ENCODE measurements at regions not wholly inside any gene's neighbourhood (a gene's known extent, or its start where the extent isn't known, plus 50 kb on each side); places are given as distances from the start of the nearest gene placed in this dataset.
"Not testable (repeated sequence)": the region's sequence is repeated elsewhere in the genome, so short reads cannot be mapped to it uniquely, and the experiment has no call there.

- no peak for DNase-seq
These were observed 63.5 kb downstream of the SPATA31D1 start for GRCh38 chr9:82052081-82052480.

DNA sequence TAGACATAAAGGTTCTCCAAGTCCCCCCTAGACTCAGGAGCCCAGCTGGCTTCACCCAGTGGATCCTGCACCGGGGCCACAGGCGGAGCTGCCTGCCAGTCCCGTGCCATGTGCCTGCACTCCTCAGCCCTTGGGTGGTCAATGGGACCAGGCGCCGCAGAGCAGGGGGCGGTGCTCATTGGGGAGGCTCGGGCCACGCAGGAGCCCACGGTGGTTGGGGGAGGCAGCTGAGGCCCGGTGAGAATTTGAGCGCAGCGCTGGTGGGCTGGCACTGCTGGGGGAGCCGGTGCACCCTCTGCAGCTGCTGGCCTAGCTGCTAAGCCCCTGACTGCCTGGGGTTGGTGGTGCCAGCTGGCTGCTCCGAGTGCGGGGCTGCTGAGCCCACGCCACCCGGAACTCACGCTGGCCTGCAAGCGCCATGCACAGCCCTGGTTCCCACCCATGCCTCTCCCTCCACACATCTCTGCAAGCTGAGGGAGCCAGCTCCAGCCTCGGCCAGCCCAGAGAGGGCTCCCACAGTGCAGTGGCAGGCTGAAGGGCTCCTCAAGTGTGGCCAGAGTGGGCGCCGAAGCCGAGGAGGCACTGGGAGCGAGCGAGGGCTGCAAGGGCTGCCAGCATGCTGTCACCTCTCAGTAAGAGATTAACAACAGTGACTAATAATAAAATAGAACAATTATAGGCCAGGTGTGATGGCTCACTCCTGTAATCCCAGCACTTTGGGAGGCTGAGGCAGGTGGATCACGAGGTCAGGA, 65.9 kb downstream of the SPATA31D1 start:
- DNase-seq, result no peak

- no peak for DNase-seq
These were observed 69.2 kb downstream of the SPATA31D1 start for GRCh38 chr9:82057805-82058204.

GRCh38 chr9:82061801-82062200, 73.2 kb downstream of the SPATA31D1 start:
- DNase-seq, result not testable (repeated sequence)

- no peak for DNase-seq
These were observed 73.7 kb downstream of the SPATA31D1 start for GRCh38 chr9:82062245-82062644.

DNA sequence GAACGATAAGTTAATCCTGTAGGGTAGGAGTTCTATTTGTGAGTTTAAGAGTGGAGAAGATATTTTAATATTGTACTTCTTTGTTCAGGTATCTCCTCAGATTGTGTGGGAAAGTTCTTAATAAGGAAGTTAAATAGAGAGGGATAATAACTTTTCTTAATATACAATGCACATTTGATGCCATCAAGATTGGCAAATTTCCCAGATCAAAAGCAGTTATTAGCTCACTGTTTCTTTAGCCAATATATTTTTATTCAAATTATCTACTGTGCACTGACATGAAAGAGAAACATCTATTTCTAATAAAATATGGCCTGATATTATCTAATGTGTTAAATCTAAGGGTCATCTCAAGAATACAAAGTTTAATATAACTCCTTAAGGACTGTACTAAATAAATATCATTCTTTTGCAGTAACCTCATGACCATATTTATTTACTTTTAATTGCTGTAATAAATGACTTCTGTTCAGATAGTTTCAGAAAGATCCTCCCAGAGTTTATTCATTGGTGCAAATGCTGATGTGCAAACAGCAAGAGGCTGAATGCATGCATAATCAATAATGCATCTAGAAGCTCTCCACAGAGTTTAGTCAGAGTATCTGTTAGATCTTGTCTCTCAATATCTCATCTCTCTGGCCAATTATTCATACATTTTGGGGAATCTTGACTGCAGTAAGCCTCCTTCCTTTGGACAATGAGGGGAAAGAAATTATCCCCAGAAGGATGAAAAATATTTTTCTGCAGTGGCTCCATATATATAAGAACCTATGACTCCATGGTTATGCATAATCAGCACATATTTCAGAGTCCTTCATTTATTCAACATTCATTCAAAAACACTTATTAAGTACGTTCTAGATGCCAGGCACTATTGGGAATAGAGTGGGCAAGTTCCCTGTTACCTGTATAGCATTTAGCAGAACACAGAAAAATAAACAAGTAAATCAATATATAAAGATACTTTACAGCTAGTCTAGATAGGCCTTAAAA, 85.3 kb downstream of the SPATA31D1 start:
- no peak for DNase-seq

DNA sequence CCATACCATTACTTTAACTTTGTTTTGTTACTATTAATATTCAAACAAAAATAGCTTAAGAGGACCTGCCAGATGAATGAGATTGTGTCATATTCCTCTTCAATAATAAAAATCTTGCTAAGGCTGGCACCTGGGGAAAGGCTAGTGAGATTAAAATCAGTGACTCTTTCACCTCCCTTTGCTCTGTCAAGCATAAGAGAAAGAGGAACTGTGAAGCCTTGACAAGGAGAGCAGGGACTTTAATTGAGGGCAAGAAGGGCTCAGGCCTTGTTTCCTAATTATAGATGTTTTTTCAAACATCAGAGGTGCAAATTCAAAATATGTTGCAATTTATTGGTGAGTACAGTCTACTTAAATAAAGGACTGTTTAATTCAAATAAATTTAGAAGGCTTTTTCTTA, 91.7 kb downstream of the SPATA31D1 start:
- DNase-seq, result no peak

- no peak for DNase-seq
These were observed 92.9 kb downstream of the SPATA31D1 start for GRCh38 chr9:82081496-82081895.

DNA sequence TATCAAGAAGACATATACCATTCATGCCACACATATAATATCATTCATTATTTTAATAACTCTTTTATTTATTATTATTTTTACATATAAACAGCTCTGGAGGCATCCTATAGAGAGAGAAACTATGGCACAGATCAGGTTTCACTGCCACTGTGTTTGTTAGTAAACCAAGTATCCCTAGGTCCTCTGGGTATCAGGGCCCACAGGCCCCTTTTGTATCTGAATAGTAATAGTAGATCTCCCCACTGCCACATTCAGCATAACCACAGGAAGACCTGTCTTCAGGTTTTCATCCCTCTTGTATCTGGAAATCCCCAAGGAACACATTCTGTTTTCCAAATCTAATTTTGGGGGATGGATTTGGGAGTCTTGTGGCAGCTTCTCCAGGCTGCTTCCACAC, 94.0 kb downstream of the SPATA31D1 start:
- no peak for DNase-seq

GRCh38 chr9:82088591-82088990, 100.0 kb downstream of the SPATA31D1 start:
- DNase-seq, result no peak

DNA sequence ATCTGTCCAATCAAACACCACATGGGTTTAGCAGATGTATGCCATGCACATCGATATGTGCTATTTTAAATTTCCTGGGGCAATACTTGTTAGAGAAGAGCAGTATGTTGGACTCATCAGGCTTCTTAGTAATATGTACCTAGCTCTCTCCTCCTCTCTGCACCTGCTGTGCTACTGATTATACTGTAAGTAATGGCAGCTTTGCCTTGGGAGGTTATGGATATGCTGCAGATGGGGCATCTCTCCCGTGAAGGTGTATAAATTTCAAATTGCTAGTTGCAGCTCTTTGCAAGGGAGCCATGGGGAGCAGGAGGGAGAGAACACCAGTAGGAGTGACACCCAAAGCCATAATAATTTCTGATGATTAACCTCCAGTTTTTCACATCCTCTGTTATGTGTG, 101.5 kb downstream of the SPATA31D1 start:
- no peak for DNase-seq

DNA sequence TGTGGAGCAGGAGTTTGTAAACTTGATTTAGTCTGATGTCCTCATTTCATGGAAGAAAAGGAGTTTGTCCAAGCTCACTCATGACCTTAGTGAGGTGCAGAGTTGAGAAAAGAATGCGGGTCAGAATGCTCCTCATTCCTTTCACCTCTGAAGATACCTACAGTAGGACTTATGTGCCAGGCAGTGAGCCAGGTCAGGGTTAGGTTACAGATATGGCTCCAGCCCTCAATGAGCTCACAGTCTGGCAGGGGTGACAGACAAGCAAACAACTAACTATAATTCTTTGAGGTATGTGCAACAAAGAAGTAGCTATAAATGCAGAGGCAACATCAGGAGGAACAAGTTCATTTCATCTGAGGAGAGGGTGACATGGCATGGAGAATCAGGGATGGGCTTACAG, 102.5 kb downstream of the SPATA31D1 start:
- no peak for DNase-seq

DNA sequence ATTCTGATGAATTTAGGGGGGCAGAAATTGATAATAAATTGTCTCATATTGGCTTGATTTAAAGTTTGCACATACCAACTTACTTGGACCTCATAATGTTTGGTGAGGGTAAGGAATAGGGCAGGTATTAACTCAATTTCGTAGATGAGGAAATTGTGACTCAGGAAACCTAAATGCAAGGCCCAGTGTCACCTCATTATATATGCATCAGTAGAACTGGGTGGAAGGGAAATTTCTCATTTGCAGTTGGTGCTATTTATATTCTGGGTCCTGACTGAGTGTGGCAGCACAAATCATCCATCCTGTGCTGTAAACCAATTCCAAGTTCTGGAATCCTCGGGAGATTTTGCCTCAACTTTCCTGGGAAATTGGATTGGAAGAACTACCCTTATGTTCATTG, 103.0 kb downstream of the SPATA31D1 start:
- DNase-seq, result no peak

DNA sequence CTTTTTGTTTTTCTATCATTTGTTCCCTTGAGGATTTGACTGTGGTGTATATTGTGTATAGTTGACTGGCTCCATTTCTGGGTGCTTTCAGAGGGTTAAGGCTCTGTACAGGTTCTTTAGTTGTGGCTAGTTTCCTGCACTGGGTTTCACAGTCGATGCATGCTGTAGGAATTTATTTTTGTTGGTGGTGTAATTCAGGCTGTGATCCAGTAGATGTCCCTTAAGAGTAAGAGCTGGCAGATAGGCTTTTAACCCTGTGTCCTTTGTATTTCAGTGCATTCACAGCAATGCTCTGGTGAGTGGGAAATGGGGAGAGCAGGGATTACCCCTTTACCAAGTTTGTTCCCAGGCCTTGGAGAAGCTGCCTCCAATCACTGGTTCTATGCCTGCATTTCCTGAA, 112.9 kb downstream of the SPATA31D1 start:
- DNase-seq, result no peak

GRCh38 chr9:82104252-82104651, 115.7 kb downstream of the SPATA31D1 start:
- no peak for DNase-seq

GRCh38 chr9:82105729-82106128, 117.2 kb downstream of the SPATA31D1 start:
- DNase-seq, result no peak

DNA sequence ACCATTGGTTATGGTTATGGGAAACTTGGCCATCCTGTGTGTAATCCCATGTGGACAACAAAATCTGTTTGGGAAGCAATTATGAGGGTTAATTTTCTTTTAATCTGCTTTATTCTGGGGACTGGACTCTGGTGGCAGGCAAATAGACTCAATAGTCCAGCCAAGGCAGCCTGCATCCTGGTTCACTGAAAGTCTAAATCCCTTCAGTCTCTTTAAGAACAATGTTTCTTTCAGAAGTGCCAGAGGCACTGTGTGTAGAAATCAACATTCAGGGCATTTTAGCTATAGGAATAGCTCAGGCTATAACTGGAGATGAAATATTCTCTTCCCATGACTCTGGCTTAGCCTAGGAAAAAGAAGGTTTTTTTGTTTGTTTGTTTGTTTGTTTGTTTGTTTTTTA, 118.0 kb downstream of the SPATA31D1 start:
- no peak for DNase-seq

- no peak for DNase-seq
These were observed 119.9 kb downstream of the SPATA31D1 start for GRCh38 chr9:82108474-82108873.

- no peak for DNase-seq
These were observed 120.4 kb downstream of the SPATA31D1 start for GRCh38 chr9:82108941-82109340.

- DNase-seq, result no peak
These were observed 121.1 kb downstream of the SPATA31D1 start for GRCh38 chr9:82109626-82110025.

GRCh38 chr9:82110881-82111280, 122.3 kb downstream of the SPATA31D1 start:
- no peak for DNase-seq

DNA sequence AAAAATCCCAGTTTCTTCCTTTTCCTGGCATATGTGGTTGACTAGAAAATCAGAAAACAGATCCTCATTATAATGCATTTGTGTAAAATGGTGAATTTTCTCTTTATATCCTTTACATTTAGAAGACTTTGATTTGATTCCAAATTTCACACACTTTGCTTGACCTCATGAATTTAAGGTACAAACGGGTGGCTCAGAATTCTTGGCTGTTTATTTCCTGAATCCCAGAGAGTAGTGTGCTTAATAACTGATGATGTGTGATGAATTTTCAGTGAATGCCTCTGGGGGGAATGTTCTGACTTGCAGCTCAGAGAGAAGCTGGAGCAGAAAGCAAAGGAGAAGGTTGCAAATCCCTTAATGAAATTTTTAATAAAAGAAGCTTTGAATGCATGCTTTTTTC, 126.8 kb downstream of the SPATA31D1 start:
- DNase-seq, result no peak

- no peak for DNase-seq
These were observed 127.3 kb downstream of the SPATA31D1 start for GRCh38 chr9:82115900-82116299.

GRCh38 chr9:82116556-82116955, 128.0 kb downstream of the SPATA31D1 start:
- no peak for DNase-seq

Measured in T-helper 1 cell (primary cell).